Colonic mucosa (tissue), 4 donors: ENCODE measurements at regions not wholly inside any gene's neighbourhood (a gene's known extent, or its start where the extent isn't known, plus 50 kb on each side); places are given as distances from the start of the nearest gene placed in this dataset.

Source experiments
- DNase-seq: peaks from one replicate; pipeline ENCODE4 v3.0.0-alpha.2; 2020
- H3K27ac ChIP-seq: fragments of 200-600 bp; one replicate; pipeline ENCODE4 v1.8.0; 2021
- H3K27me3 ChIP-seq: fragments of 200-600 bp; one replicate; pipeline ENCODE4 v1.8.0; 2021
- H3K36me3 ChIP-seq: fragments of 200-600 bp; one replicate; pipeline ENCODE4 v1.8.0; 2021
- H3K4me1 ChIP-seq: fragments of 200-600 bp; one replicate; pipeline ENCODE4 v1.8.0; 2021; ENCODE audit warnings: mild to moderate bottlenecking
- H3K4me3 ChIP-seq: fragments of 200-600 bp; one replicate; pipeline ENCODE4 v1.8.0; 2021
- H3K9ac ChIP-seq, 2 donors: one replicate each; pipeline ENCODE4 v1.7.0; 2013; ENCODE audit warnings: control low read depth in 2 of 2, low read depth in 2 of 2, low read length in 2 of 2
- H3K9me3 ChIP-seq: fragments of 200-600 bp; one replicate; pipeline ENCODE4 v1.8.0; 2021
- CTCF ChIP-seq: fragments of 200-600 bp; IDR thresholded peaks from one replicate; pipeline ENCODE4 v1.8.0; 2022; ENCODE audit warnings: antibody characterized with exemption, mild to moderate bottlenecking
- intact Hi-C: fragments of 100-400 bp; cut with DNase I; formaldehyde crosslinking; loops from one replicate; pipeline ENCODE4 v1.14.1; 2022
- donor health status: healthy.
- donor health status: DM: no; HTN: no; CAD: no.
- donor health status: DM: no; HTN: no; CAD: no.

- H3K27me3 ChIP-seq: no peaks in the 10 kb centered on the region
- TF ChIP-seq CTCF: no peak
- DNase-seq: no peak
- H3K9ac ChIP-seq: no peak overlapping the region
- no peak overlapping the region for H3K4me3 ChIP-seq
- H3K36me3 ChIP-seq: no peaks in the 10 kb centered on the region
- H3K9me3 ChIP-seq: no peaks in the 10 kb centered on the region
- no peak overlapping the region for H3K27ac ChIP-seq
- no peaks in the 10 kb centered on the region for H3K4me1 ChIP-seq
- intact Hi-C loops: no loop called here
Measured at GRCh38 chr17:12566291-12566690, 99.4 kb upstream of the MYOCD start.

GRCh38 chr17:12567077-12568053 lies 98.3 kb upstream of the MYOCD start:
- DNase-seq: no peak
- intact Hi-C loops: no loop called here
- no peak for TF ChIP-seq CTCF
- Histone ChIP-seq H3K4me1 (no peaks in the 10 kb centered on the region), H3K27me3 (no peaks in the 10 kb centered on the region), H3K36me3 (no peaks in the 10 kb centered on the region), H3K27ac (no peak overlapping the region), H3K9me3 (no peaks in the 10 kb centered on the region), H3K9ac (no peak overlapping the region), H3K4me3 (no peak overlapping the region)

- DNase-seq: no peak
- no peak overlapping the region for H3K27ac ChIP-seq
- no peak overlapping the region for H3K9ac ChIP-seq
- no peaks in the 10 kb centered on the region for H3K27me3 ChIP-seq
- no peaks in the 10 kb centered on the region for H3K4me1 ChIP-seq
- no peak for TF ChIP-seq CTCF
- intact Hi-C loops: no loop called here
- no peaks in the 10 kb centered on the region for H3K9me3 ChIP-seq
- H3K36me3 ChIP-seq: no peaks in the 10 kb centered on the region
- H3K4me3 ChIP-seq: no peak overlapping the region
Measured at GRCh38 chr17:12568358-12569251, 97.1 kb upstream of the MYOCD start.

- no peaks in the 10 kb centered on the region for H3K27me3 ChIP-seq
- H3K9me3 ChIP-seq: no peaks in the 10 kb centered on the region
- H3K36me3 ChIP-seq: no peaks in the 10 kb centered on the region
- no peak overlapping the region for H3K9ac ChIP-seq
- no peak for TF ChIP-seq CTCF
- intact Hi-C loops: no loop called here
- DNase-seq: no peak
- no peak overlapping the region for H3K4me3 ChIP-seq
- H3K27ac ChIP-seq: no peak overlapping the region
- no peaks in the 10 kb centered on the region for H3K4me1 ChIP-seq
Measured at GRCh38 chr17:12571606-12572005, 94.1 kb upstream of the MYOCD start.

GRCh38 chr17:12574525-12574924 lies 91.2 kb upstream of the MYOCD start:
- no peaks in the 10 kb centered on the region for H3K36me3 ChIP-seq
- no peaks in the 10 kb centered on the region for H3K4me1 ChIP-seq
- no peak overlapping the region for H3K27ac ChIP-seq
- no peak for DNase-seq
- no peak overlapping the region for H3K4me3 ChIP-seq
- TF ChIP-seq CTCF: no peak
- no peak overlapping the region for H3K9ac ChIP-seq
- H3K9me3 ChIP-seq: no peaks in the 10 kb centered on the region
- H3K27me3 ChIP-seq: no peaks in the 10 kb centered on the region
- intact Hi-C loops: no loop called here
